HEK293 (cell line): ENCODE measurements at regions not wholly inside any gene's neighbourhood (a gene's known extent, or its start where the extent isn't known, plus 50 kb on each side); places are given as distances from the start of the nearest gene placed in this dataset.

Experiments used
- CTCF ChIA-PET: fragments of 350-600 bp; formaldehyde crosslinking; extraction: SDS; loops from one replicate; lab custom pipeline; 2021; ENCODE audit warnings: antibody characterized with exemption; lab: Yijun Ruan, JAX
- POLR2A ChIA-PET: fragments of 300-600 bp; formaldehyde crosslinking; extraction: SDS; loops from one replicate; lab custom pipeline; 2020; ENCODE audit warnings: antibody characterized with exemption, inconsistent platforms; lab: Yijun Ruan, JAX
- H3K27ac ChIP-seq: fragments of 200-500 bp; sonication (Bioruptor generic); 2 replicates; pipeline ENCODE4 v1.5.1; 2014; ENCODE audit warnings: low read depth, low read length, control low read depth, inconsistent platforms; ENCODE audit errors: extremely low read depth
- H3K36me3 ChIP-seq, 2 experiments: fragments of 200-500 bp in 1 of 2; sonication (Bioruptor generic) in 1 of 2; 1 replicate in 1 of 2; 2 replicates in 1 of 2; pipeline ENCODE4 v1.5.1; 2014 to 2017; ENCODE audit warnings: inconsistent platforms in 2 of 2, low read length in 2 of 2; ENCODE audit not compliant: control insufficient read depth in 2 of 2, insufficient read depth in 1 of 2
- H3K4me1 ChIP-seq: fragments of 200-500 bp; sonication (Bioruptor generic); 2 replicates; pipeline ENCODE4 v1.5.1; 2014; ENCODE audit warnings: mild to moderate bottlenecking, low read length, inconsistent platforms; ENCODE audit not compliant: control insufficient read depth, insufficient read depth
- H3K4me3 ChIP-seq: 2 replicates; pipeline ENCODE4 v1.5.1; 2011; ENCODE audit warnings: low read depth, mild to moderate bottlenecking, control low read depth, low read length, moderate library complexity
- H3K9me3 ChIP-seq: fragments of 200-500 bp; sonication (Bioruptor generic); 2 replicates; pipeline ENCODE4 v1.5.1; 2014; ENCODE audit warnings: low read depth, low read length, inconsistent platforms; ENCODE audit not compliant: control insufficient read depth, insufficient read depth
- GLIS1 ChIP-seq: fragments of 450-650 bp; formaldehyde crosslinking; IDR thresholded peaks from 2 replicates; pipeline ENCODE4 v1.5.1; 2016; ENCODE audit warnings: missing biosample characterization, missing genetic modification characterization
- GLIS2 ChIP-seq: fragments of 450-650 bp; formaldehyde crosslinking; IDR thresholded peaks from 2 replicates; pipeline ENCODE4 v1.5.1; 2016; ENCODE audit warnings: missing biosample characterization, missing genetic modification characterization
- KLF1 ChIP-seq: fragments of 450-650 bp; formaldehyde crosslinking; IDR thresholded peaks from 2 replicates; pipeline ENCODE4 v1.5.1; 2016; ENCODE audit warnings: missing biosample characterization, missing genetic modification characterization
- KLF8 ChIP-seq: fragments of 450-650 bp; formaldehyde crosslinking; IDR thresholded peaks from 2 replicates; pipeline ENCODE4 v1.5.1; 2016; ENCODE audit warnings: missing biosample characterization, missing genetic modification characterization
- PRDM1 ChIP-seq: fragments of 450-650 bp; formaldehyde crosslinking; IDR thresholded peaks from 2 replicates; pipeline ENCODE4; 2016; ENCODE audit warnings: missing biosample characterization, missing genetic modification characterization
- SCRT2 ChIP-seq: fragments of 450-650 bp; formaldehyde crosslinking; IDR thresholded peaks from 2 replicates; pipeline ENCODE4 v1.5.1; 2016; ENCODE audit warnings: missing biosample characterization, missing genetic modification characterization
- SP7 ChIP-seq: fragments of 450-650 bp; formaldehyde crosslinking; IDR thresholded peaks from 2 replicates; pipeline ENCODE4 v1.5.1; 2016; ENCODE audit warnings: missing biosample characterization, missing genetic modification characterization
- ZFP3 ChIP-seq: fragments of 450-650 bp; formaldehyde crosslinking; IDR thresholded peaks from 2 replicates; pipeline ENCODE4 v1.5.1; 2016; ENCODE audit warnings: low read depth, missing biosample characterization, missing genetic modification characterization
- ZNF175 ChIP-seq: fragments of 450-650 bp; formaldehyde crosslinking; IDR thresholded peaks from 2 replicates; pipeline ENCODE4 v1.5.1; 2016; ENCODE audit warnings: missing biosample characterization, missing genetic modification characterization
- ZNF2 ChIP-seq: fragments of 450-650 bp; formaldehyde crosslinking; IDR thresholded peaks from 2 replicates; pipeline ENCODE4 v1.5.1; 2016; ENCODE audit warnings: missing biosample characterization, missing genetic modification characterization
- ZNF221 ChIP-seq: fragments of 450-650 bp; formaldehyde crosslinking; IDR thresholded peaks from 2 replicates; pipeline ENCODE4 v1.5.1; 2017; ENCODE audit warnings: missing biosample characterization, missing genetic modification characterization, borderline replicate concordance
- ZNF335 ChIP-seq: fragments of 450-650 bp; formaldehyde crosslinking; conservative IDR thresholded peaks from 2 replicates; pipeline ENCODE4 v1.5.1; 2016; ENCODE audit warnings: missing biosample characterization, missing genetic modification characterization
- ZNF366 ChIP-seq: fragments of 450-650 bp; formaldehyde crosslinking; conservative IDR thresholded peaks from 2 replicates; pipeline ENCODE4 v1.5.1; 2016; ENCODE audit warnings: missing biosample characterization, missing genetic modification characterization
- ZNF416 ChIP-seq: fragments of 450-650 bp; formaldehyde crosslinking; IDR thresholded peaks from 2 replicates; pipeline ENCODE4 v1.5.1; 2016; ENCODE audit warnings: missing biosample characterization, missing genetic modification characterization
- ZNF433 ChIP-seq: fragments of 450-650 bp; formaldehyde crosslinking; IDR thresholded peaks from 2 replicates; pipeline ENCODE4 v1.5.1; 2016; ENCODE audit warnings: missing biosample characterization, missing genetic modification characterization, low read depth
- ZNF544 ChIP-seq: fragments of 450-650 bp; formaldehyde crosslinking; IDR thresholded peaks from 2 replicates; pipeline ENCODE4 v1.5.0; 2017; ENCODE audit warnings: missing biosample characterization, missing genetic modification characterization
- ZNF549 ChIP-seq: fragments of 450-650 bp; IDR thresholded peaks from 2 replicates; pipeline ENCODE4 v1.5.1; 2018; ENCODE audit warnings: missing biosample characterization, missing genetic modification characterization, mild to moderate bottlenecking, inconsistent platforms, moderate library complexity
- ZNF639 ChIP-seq: fragments of 450-650 bp; formaldehyde crosslinking; IDR thresholded peaks from 2 replicates; pipeline ENCODE4 v1.5.1; 2016; ENCODE audit warnings: missing biosample characterization, missing genetic modification characterization
- ZNF747 ChIP-seq: fragments of 450-650 bp; formaldehyde crosslinking; IDR thresholded peaks from 2 replicates; pipeline ENCODE4 v1.5.1; 2016; ENCODE audit warnings: missing biosample characterization, missing genetic modification characterization
- ZSCAN30 ChIP-seq: fragments of 450-650 bp; IDR thresholded peaks from 2 replicates; pipeline ENCODE4 v1.5.1; 2018; ENCODE audit warnings: missing biosample characterization, mild to moderate bottlenecking, missing genetic modification characterization, moderate library complexity
- TF ChIP-seq, protein P1 (sequence below): fragments of 450-650 bp; formaldehyde crosslinking; IDR thresholded peaks from 2 replicates; pipeline ENCODE4 v1.5.1; 2016; ENCODE audit warnings: missing biosample characterization, missing genetic modification characterization
- TF ChIP-seq, protein P2 (sequence below): fragments of 450-650 bp; formaldehyde crosslinking; IDR thresholded peaks from 2 replicates; pipeline ENCODE4 v1.5.1; 2016; ENCODE audit warnings: missing biosample characterization, missing genetic modification characterization
- TF ChIP-seq, protein P3 (sequence below): fragments of 450-650 bp; formaldehyde crosslinking; IDR thresholded peaks from 2 replicates; pipeline ENCODE4 v1.5.1; 2017; ENCODE audit warnings: missing biosample characterization, missing genetic modification characterization
- TF ChIP-seq, protein P4 (sequence below): fragments of 450-650 bp; formaldehyde crosslinking; IDR thresholded peaks from 2 replicates; pipeline ENCODE4 v1.5.1; 2016; ENCODE audit warnings: missing biosample characterization, missing genetic modification characterization
- TF ChIP-seq, protein P5 (sequence below): fragments of 450-650 bp; formaldehyde crosslinking; IDR thresholded peaks from 2 replicates; pipeline ENCODE4 v1.5.1; 2016; ENCODE audit warnings: missing biosample characterization, missing genetic modification characterization

- ChIA-PET POLR2A (no interaction called here), CTCF (interaction anchor here (0.8 to 1.5 kb wide), 2 partner anchors 80 to 327 kb away, joined by 3 to 6 read pairs; no protein-coding TSS in a partner anchor)
- no peaks in the 10 kb centered on the region for H3K36me3 ChIP-seq
- H3K9me3 ChIP-seq = no peaks in the 10 kb centered on the region
- TF ChIP-seq KLF8 = 0 out of 2 replicates have a peak, but pooled peaks have one; percentile 37
- peak; percentile 49 for TF ChIP-seq ZNF366 (tag by site-specific recombination)
- no peak for TF ChIP-seq GLIS1 (tag by site-specific recombination)
- peak; percentile 63; the same call in 1 of the 2 replicates for TF ChIP-seq ZNF549 (tag by site-specific recombination)
- 0 out of 2 replicates have a peak, but pooled peaks have one; percentile 16 for TF ChIP-seq SP7 (tag by site-specific recombination)
- TF ChIP-seq, protein P1, sequence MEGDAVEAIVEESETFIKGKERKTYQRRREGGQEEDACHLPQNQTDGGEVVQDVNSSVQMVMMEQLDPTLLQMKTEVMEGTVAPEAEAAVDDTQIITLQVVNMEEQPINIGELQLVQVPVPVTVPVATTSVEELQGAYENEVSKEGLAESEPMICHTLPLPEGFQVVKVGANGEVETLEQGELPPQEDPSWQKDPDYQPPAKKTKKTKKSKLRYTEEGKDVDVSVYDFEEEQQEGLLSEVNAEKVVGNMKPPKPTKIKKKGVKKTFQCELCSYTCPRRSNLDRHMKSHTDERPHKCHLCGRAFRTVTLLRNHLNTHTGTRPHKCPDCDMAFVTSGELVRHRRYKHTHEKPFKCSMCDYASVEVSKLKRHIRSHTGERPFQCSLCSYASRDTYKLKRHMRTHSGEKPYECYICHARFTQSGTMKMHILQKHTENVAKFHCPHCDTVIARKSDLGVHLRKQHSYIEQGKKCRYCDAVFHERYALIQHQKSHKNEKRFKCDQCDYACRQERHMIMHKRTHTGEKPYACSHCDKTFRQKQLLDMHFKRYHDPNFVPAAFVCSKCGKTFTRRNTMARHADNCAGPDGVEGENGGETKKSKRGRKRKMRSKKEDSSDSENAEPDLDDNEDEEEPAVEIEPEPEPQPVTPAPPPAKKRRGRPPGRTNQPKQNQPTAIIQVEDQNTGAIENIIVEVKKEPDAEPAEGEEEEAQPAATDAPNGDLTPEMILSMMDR (tag by site-specific recombination) = no peak
- TF ChIP-seq PRDM1 (tag by site-specific recombination) = peak; percentile 54; the same call in 1 of the 2 replicates
- peak; percentile 22; the same call in 1 of the 2 replicates for TF ChIP-seq ZNF335
- H3K27ac ChIP-seq = no peak overlapping the region
- H3K4me1 ChIP-seq = peaks cover 3% of the 10 kb centered on the region; the same call in 1 of the 2 replicates
- no peak overlapping the region for H3K4me3 ChIP-seq
Measured at GRCh38 chr5:159660401-159660800, 255.9 kb upstream of the ADRA1B start.

- CTCF ChIA-PET = interaction anchor here (1.1 kb wide), 1 partner anchor 19 kb away, joined by 3 read pairs; no protein-coding TSS in a partner anchor
- TF ChIP-seq, protein P2, sequence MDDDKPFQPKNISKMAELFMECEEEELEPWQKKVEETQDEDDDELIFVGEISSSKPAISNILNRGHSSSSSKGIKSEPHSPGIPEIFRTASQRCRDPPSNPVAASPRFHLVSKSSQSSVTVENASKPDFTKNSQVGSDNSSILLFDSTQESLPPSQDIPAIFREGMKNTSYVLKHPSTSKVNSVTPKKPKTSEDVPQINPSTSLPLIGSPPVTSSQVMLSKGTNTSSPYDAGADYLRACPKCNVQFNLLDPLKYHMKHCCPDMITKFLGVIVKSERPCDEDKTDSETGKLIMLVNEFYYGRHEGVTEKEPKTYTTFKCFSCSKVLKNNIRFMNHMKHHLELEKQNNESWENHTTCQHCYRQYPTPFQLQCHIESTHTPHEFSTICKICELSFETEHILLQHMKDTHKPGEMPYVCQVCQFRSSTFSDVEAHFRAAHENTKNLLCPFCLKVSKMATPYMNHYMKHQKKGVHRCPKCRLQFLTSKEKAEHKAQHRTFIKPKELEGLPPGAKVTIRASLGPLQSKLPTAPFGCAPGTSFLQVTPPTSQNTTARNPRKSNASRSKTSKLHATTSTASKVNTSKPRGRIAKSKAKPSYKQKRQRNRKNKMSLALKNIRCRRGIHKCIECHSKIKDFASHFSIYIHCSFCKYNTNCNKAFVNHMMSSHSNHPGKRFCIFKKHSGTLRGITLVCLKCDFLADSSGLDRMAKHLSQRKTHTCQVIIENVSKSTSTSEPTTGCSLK (tag by site-specific recombination) = no peak
- TF ChIP-seq ZNF747 (tag by site-specific recombination) = no peak
- TF ChIP-seq SCRT2 (tag by site-specific recombination) = no peak
- TF ChIP-seq, protein P3, sequence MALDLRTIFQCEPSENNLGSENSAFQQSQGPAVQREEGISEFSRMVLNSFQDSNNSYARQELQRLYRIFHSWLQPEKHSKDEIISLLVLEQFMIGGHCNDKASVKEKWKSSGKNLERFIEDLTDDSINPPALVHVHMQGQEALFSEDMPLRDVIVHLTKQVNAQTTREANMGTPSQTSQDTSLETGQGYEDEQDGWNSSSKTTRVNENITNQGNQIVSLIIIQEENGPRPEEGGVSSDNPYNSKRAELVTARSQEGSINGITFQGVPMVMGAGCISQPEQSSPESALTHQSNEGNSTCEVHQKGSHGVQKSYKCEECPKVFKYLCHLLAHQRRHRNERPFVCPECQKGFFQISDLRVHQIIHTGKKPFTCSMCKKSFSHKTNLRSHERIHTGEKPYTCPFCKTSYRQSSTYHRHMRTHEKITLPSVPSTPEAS (tag by site-specific recombination) = no peak
- TF ChIP-seq ZSCAN30 (tag by site-specific recombination) = no peak
- TF ChIP-seq ZNF639 (tag by site-specific recombination) = no peak
- TF ChIP-seq ZNF416 = no peak
- TF ChIP-seq ZNF544 (tag by site-specific recombination) = no peak
- no peak for TF ChIP-seq ZNF221
- TF ChIP-seq GLIS2 (tag by site-specific recombination) = no peak
- TF ChIP-seq ZNF175 (tag by site-specific recombination) = no peak
- TF ChIP-seq KLF1 (tag by site-specific recombination) = no peak
- TF ChIP-seq ZFP3 (tag by site-specific recombination) = no peak
- TF ChIP-seq, protein P4, sequence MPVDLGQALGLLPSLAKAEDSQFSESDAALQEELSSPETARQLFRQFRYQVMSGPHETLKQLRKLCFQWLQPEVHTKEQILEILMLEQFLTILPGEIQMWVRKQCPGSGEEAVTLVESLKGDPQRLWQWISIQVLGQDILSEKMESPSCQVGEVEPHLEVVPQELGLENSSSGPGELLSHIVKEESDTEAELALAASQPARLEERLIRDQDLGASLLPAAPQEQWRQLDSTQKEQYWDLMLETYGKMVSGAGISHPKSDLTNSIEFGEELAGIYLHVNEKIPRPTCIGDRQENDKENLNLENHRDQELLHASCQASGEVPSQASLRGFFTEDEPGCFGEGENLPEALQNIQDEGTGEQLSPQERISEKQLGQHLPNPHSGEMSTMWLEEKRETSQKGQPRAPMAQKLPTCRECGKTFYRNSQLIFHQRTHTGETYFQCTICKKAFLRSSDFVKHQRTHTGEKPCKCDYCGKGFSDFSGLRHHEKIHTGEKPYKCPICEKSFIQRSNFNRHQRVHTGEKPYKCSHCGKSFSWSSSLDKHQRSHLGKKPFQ (tag by site-specific recombination) = no peak
- TF ChIP-seq ZNF2 = no peak
- TF ChIP-seq, protein P5, sequence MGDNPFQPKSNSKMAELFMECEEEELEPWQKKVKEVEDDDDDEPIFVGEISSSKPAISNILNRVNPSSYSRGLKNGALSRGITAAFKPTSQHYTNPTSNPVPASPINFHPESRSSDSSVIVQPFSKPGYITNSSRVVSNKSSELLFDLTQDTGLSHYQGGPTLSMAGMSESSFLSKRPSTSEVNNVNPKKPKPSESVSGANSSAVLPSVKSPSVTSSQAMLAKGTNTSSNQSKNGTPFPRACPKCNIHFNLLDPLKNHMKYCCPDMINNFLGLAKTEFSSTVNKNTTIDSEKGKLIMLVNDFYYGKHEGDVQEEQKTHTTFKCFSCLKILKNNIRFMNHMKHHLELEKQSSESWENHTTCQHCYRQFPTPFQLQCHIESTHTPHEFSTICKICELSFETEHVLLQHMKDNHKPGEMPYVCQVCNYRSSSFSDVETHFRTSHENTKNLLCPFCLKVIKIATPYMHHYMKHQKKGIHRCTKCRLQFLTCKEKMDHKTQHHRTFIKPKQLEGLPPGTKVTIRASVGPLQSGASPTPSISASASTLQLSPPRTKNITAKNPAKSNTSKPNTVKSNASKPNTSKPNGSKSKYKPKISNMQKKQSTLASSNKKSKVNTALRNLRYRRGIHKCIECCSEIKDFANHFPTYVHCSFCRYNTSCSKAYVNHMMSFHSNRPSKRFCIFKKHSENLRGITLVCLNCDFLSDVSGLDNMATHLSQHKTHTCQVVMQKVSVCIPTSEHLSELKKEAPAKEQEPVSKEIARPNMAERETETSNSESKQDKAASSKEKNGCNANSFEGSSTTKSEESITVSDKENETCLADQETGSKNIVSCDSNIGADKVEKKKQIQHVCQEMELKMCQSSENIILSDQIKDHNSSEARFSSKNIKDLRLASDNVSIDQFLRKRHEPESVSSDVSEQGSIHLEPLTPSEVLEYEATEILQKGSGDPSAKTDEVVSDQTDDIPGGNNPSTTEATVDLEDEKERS = no peak
- TF ChIP-seq ZNF433 = no peak
- H3K27ac ChIP-seq = no peak overlapping the region
Measured at GRCh38 chr5:159663986-159664385, 252.3 kb upstream of the ADRA1B start.

More at GRCh38 chr5:159663986-159664385, 252.3 kb upstream of the ADRA1B start:
- POLR2A ChIA-PET = no interaction called here
- no peak overlapping the region for H3K4me3 ChIP-seq
- H3K36me3 ChIP-seq = no peaks in the 10 kb centered on the region
- H3K9me3 ChIP-seq = no peaks in the 10 kb centered on the region
- H3K4me1 ChIP-seq = peaks cover 3% of the 10 kb centered on the region; the same call in 1 of the 2 replicates
